SK-N-SH (cell line): ENCODE measurements at regions not wholly inside any gene's neighbourhood (a gene's known extent, or its start where the extent isn't known, plus 50 kb on each side); places are given as distances from the start of the nearest gene placed in this dataset.

ENCODE experiments used
- CTCF ChIA-PET: fragments of 300-600, 350-600 bp; formaldehyde crosslinking; extraction: SDS; loops from one replicate; lab custom pipeline; 2021; lab: Yijun Ruan, JAX
- POLR2A ChIA-PET: fragments of 350-600 bp; sonication (Branson Sonifier 250); formaldehyde crosslinking; extraction: SDS; loops from one replicate; lab custom pipeline; 2020; ENCODE audit warnings: antibody characterized with exemption, inconsistent platforms; lab: Yijun Ruan, JAX
- DNase-seq: peaks from one replicate; pipeline ENCODE4 v3.0.0; 2012
- H2AFZ ChIP-seq: fragments of 200-600 bp; sonication (generic); 2 replicates; pipeline ENCODE4 v1.8.1; 2016; ENCODE audit warnings: antibody characterized with exemption, mild to moderate bottlenecking, low read depth
- H3F3A ChIP-seq: fragments of 200-600 bp; sonication (generic); replicated peaks from 2 replicates; pipeline ENCODE3; 2016; ENCODE audit warnings: antibody characterized with exemption, mild to moderate bottlenecking; ENCODE audit not compliant: insufficient read depth
- H3K27ac ChIP-seq, 2 experiments: fragments of 200-500 bp in 1 of 2; fragments of 200-600 bp in 1 of 2; sonication (Bioruptor generic) in 1 of 2; sonication (generic), shearing (Covaris generic) in 1 of 2; 2 replicates each; pipeline versions ENCODE4 v1.5.1 to v1.6.1; 2014 to 2016; ENCODE audit warnings: low read depth in 2 of 2, inconsistent platforms in 1 of 2, low read length in 1 of 2, mild to moderate bottlenecking in 1 of 2, mixed read lengths in 1 of 2
- H3K27me3 ChIP-seq: fragments of 200-600 bp; sonication (generic), shearing (Covaris generic); 2 replicates; pipeline ENCODE4 v1.6.1; 2016; ENCODE audit warnings: mixed run types; ENCODE audit not compliant: insufficient read depth
- H3K36me3 ChIP-seq, 2 experiments: fragments of 200-500 bp in 1 of 2; fragments of 200-600 bp in 1 of 2; sonication (Bioruptor generic) in 1 of 2; sonication (generic) in 1 of 2; replicated peaks in 1 of 2; 2 replicates each; pipeline versions ENCODE3 to v1.5.1; 2014 to 2016; ENCODE audit warnings: low read length in 1 of 2, mild to moderate bottlenecking in 1 of 2; ENCODE audit not compliant: insufficient read depth in 2 of 2, control insufficient read depth in 1 of 2
- H3K4me1 ChIP-seq, 2 experiments: fragments of 200-500 bp in 1 of 2; fragments of 200-600 bp in 1 of 2; sonication (Bioruptor generic) in 1 of 2; sonication (generic), shearing (Covaris generic) in 1 of 2; 2 replicates each; pipeline versions ENCODE4 v1.5.1 to v1.6.1; 2014 to 2016; ENCODE audit warnings: low read depth in 1 of 2, low read length in 1 of 2, mixed run types in 1 of 2; ENCODE audit not compliant: insufficient read depth in 2 of 2, control insufficient read depth in 1 of 2
- H3K4me2 ChIP-seq: fragments of 200-600 bp; sonication (generic), shearing (Covaris generic); 2 replicates; pipeline ENCODE4 v1.6.1; 2017; ENCODE audit warnings: mixed run types
- H3K4me3 ChIP-seq, 2 experiments: fragments of 200-500 bp in 1 of 2; fragments of 200-600 bp in 1 of 2; sonication (Bioruptor generic) in 1 of 2; sonication (generic), shearing (Covaris generic) in 1 of 2; 2 replicates each; pipeline versions ENCODE4 v1.5.1 to v1.8.1; 2014 to 2016; ENCODE audit warnings: low read depth in 2 of 2, inconsistent platforms in 1 of 2, low read length in 1 of 2, mild to moderate bottlenecking in 1 of 2, mixed read lengths in 1 of 2, moderate library complexity in 1 of 2
- H3K79me2 ChIP-seq: fragments of 200-600 bp; sonication (generic); 2 replicates; pipeline ENCODE4 v1.8.1; 2017; ENCODE audit warnings: mild to moderate bottlenecking; ENCODE audit not compliant: insufficient read depth
- H3K9ac ChIP-seq: fragments of 200-600 bp; sonication (generic); 2 replicates; pipeline ENCODE4 v1.6.1; 2017; ENCODE audit warnings: mixed run types
- H3K9me2 ChIP-seq: fragments of 200-600 bp; sonication (generic); 2 replicates; pipeline ENCODE4 v1.6.1; 2017; ENCODE audit warnings: mixed run types
- H3K9me3 ChIP-seq: fragments of 200-600 bp; sonication (generic); 2 replicates; pipeline ENCODE4 v1.6.1; 2017; ENCODE audit warnings: mixed run types, mild to moderate bottlenecking, moderate library complexity
- H4K20me1 ChIP-seq: fragments of 200-600 bp; sonication (generic); 2 replicates; pipeline ENCODE4 v1.6.1; 2017; ENCODE audit warnings: mild to moderate bottlenecking, mixed run types; ENCODE audit not compliant: insufficient read depth
- CHD2 ChIP-seq: fragments of 150-350 bp; IDR thresholded peaks from 2 replicates; pipeline ENCODE4 v1.6.1; 2018; ENCODE audit warnings: low read length; ENCODE audit not compliant: partially characterized antibody
- EP300 ChIP-seq, 2 experiments: IDR thresholded peaks; 2 replicates each; pipeline versions ENCODE4 v1.4.0 to v1.6.1; 2012; ENCODE audit warnings: borderline replicate concordance in 1 of 2, low read depth in 1 of 2, low read length in 1 of 2
- FOXJ3 ChIP-seq: sonication (generic); formaldehyde crosslinking; IDR thresholded peaks from 2 replicates; pipeline ENCODE4 v1.5.1; 2020; ENCODE audit warnings: mild to moderate bottlenecking, missing genetic modification reagents
- GABPA ChIP-seq: IDR thresholded peaks from 2 replicates; pipeline ENCODE4 v1.4.0; 2012; ENCODE audit warnings: low read depth, mild to moderate bottlenecking
- GATA2 ChIP-seq: sonication (generic); formaldehyde crosslinking; IDR thresholded peaks from 2 replicates; pipeline ENCODE4 v1.5.0; 2020; ENCODE audit warnings: mild to moderate bottlenecking, missing genetic modification reagents
- IRF3 ChIP-seq: fragments of 150-350 bp; IDR thresholded peaks from 2 replicates; pipeline ENCODE4 v1.6.1; 2016; ENCODE audit warnings: mild to moderate bottlenecking, low read depth, low read length
- MEF2A ChIP-seq: IDR thresholded peaks from 2 replicates; pipeline ENCODE4 v1.4.0; 2012; ENCODE audit warnings: low read depth, borderline replicate concordance
- MXI1 ChIP-seq: IDR thresholded peaks from 2 replicates; pipeline ENCODE4 v1.6.1; 2012; ENCODE audit warnings: mild to moderate bottlenecking, low read depth, low read length, improper control_type of control experiment
- NRF1 ChIP-seq: IDR thresholded peaks from 2 replicates; pipeline ENCODE4 v1.6.1; 2012; ENCODE audit warnings: low read depth, mild to moderate bottlenecking, low read length
- RAD21 ChIP-seq: IDR thresholded peaks from 2 replicates; pipeline ENCODE4 v1.6.1; 2012; ENCODE audit warnings: mild to moderate bottlenecking, low read length
- SIN3A ChIP-seq: IDR thresholded peaks from 2 replicates; pipeline ENCODE4 v1.6.1; 2012; ENCODE audit warnings: low read depth, mild to moderate bottlenecking, low read length, moderate library complexity, borderline replicate concordance
- TAF1 ChIP-seq: IDR thresholded peaks from 2 replicates; pipeline ENCODE4 v1.6.1; 2012; ENCODE audit warnings: low read depth, mild to moderate bottlenecking, low read length, moderate library complexity, borderline replicate concordance
- TCF12 ChIP-seq: IDR thresholded peaks from 2 replicates; pipeline ENCODE4 v1.4.0; 2012
- WGBS: methylation state at CpG from one replicate; pipeline ENCODE4 v1.1.6; 2017; ENCODE audit warnings: low lambda C conversion rate; 5-methylcytosine and 5-hydroxymethylcytosine counted together
- TF ChIP-seq, protein P1 (sequence below): IDR thresholded peaks from 2 replicates; pipeline ENCODE4 v1.4.0; 2012; ENCODE audit warnings: low read depth, borderline replicate concordance
- TF ChIP-seq, protein P2 (sequence below): IDR thresholded peaks from 2 replicates; pipeline ENCODE4; 2012
- TF ChIP-seq, protein P3 (sequence below): fragments of 150-350 bp; IDR thresholded peaks from 2 replicates; pipeline ENCODE4 v1.6.1; 2017; ENCODE audit warnings: antibody characterized with exemption, low read length, low read depth, borderline replicate concordance

- no peaks in the 10 kb centered on the region for H3K79me2 ChIP-seq
- no peaks in the 10 kb centered on the region; the same call in 1 of the 2 replicates for H3K9me3 ChIP-seq
- H4K20me1 ChIP-seq, result no peaks in the 10 kb centered on the region
- H3K4me3 ChIP-seq, result no peak overlapping the region
- ChIA-PET POLR2A (no interaction called here), CTCF (interaction anchor here (0.8 to 2.5 kb wide), 3 partner anchors 26 to 846 kb away, joined by 3 to 8 read pairs (median 3); no protein-coding TSS in a partner anchor)
- no peaks in the 10 kb centered on the region for H3K36me3 ChIP-seq
- peak overlapping the region in 1 of 2 experiments; percentile 96; a peak in 2 of 4 replicates for H3K27ac ChIP-seq
- no peaks in the 10 kb centered on the region for H3F3A ChIP-seq
- TF ChIP-seq CHD2, result peak; percentile 4
- 0 out of 2 replicates have a peak, but pooled peaks have one; percentile 3 for TF ChIP-seq TCF12
- no peak for TF ChIP-seq MXI1
- TF ChIP-seq FOXJ3, result 0 out of 2 replicates have a peak, but pooled peaks have one; percentile 62
- TF ChIP-seq TAF1, result no peak
- peak; percentile 79 for TF ChIP-seq GATA2 (CRISPR knock-in tag)
- TF ChIP-seq EP300 (IDR thresholded peaks at IDR 0.05; ENCODE audit: borderline replicate concordance in 1 of 2, low read depth in 1 of 2, low read length in 1 of 2), result peak in 1 of 2 experiments; percentile 62; a peak in 2 of 4 replicates
- no peaks in the 10 kb centered on the region for H3K27me3 ChIP-seq
- H2AFZ ChIP-seq, result no peak overlapping the region
- peak; percentile 40 for DNase-seq
- no peaks in the 10 kb centered on the region for H3K9me2 ChIP-seq
- no peak overlapping the region for H3K9ac ChIP-seq
- no peak overlapping the region for H3K4me2 ChIP-seq
- peaks cover 0 to 17% of the 10 kb centered on the region in 2 experiments; a peak in 2 of 4 replicates for H3K4me1 ChIP-seq
Measured at GRCh38 chr10:83075815-83076355, 1063.4 kb upstream of the GHITM start.

- H3K4me1 ChIP-seq, result peaks cover 0 to 17% of the 10 kb centered on the region in 2 experiments; a peak in 2 of 4 replicates
- TF ChIP-seq, protein P1, sequence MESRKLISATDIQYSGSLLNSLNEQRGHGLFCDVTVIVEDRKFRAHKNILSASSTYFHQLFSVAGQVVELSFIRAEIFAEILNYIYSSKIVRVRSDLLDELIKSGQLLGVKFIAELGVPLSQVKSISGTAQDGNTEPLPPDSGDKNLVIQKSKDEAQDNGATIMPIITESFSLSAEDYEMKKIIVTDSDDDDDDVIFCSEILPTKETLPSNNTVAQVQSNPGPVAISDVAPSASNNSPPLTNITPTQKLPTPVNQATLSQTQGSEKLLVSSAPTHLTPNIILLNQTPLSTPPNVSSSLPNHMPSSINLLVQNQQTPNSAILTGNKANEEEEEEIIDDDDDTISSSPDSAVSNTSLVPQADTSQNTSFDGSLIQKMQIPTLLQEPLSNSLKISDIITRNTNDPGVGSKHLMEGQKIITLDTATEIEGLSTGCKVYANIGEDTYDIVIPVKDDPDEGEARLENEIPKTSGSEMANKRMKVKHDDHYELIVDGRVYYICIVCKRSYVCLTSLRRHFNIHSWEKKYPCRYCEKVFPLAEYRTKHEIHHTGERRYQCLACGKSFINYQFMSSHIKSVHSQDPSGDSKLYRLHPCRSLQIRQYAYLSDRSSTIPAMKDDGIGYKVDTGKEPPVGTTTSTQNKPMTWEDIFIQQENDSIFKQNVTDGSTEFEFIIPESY, result no peak
- 0 out of 2 replicates have a peak, but pooled peaks have one; percentile 4 for TF ChIP-seq TCF12
- WGBS, result 43% methylated on average over 3 of the region's 3 CpGs
- no peaks in the 10 kb centered on the region for H3K9me2 ChIP-seq
- H3F3A ChIP-seq, result no peaks in the 10 kb centered on the region
- no peaks in the 10 kb centered on the region for H3K36me3 ChIP-seq
- CTCF ChIA-PET, result interaction anchor here (2.5 kb wide), 1 partner anchor 795 kb away, joined by 8 read pairs; no protein-coding TSS in a partner anchor
- no peak overlapping the region for H2AFZ ChIP-seq
- DNase-seq, result no peak
- H3K27me3 ChIP-seq, result no peaks in the 10 kb centered on the region
- H3K4me2 ChIP-seq, result no peak overlapping the region
- H3K9ac ChIP-seq, result no peak overlapping the region
- POLR2A ChIA-PET, result no interaction called here
- H3K27ac ChIP-seq, result peak overlapping the region in 1 of 2 experiments; percentile 96; a peak in 2 of 4 replicates
- H3K4me3 ChIP-seq, result no peak overlapping the region
- H4K20me1 ChIP-seq, result no peaks in the 10 kb centered on the region
- H3K79me2 ChIP-seq, result no peaks in the 10 kb centered on the region
- H3K9me3 ChIP-seq, result no peaks in the 10 kb centered on the region; the same call in 1 of the 2 replicates
Measured at GRCh38 chr10:83076443-83076842, 1062.9 kb upstream of the GHITM start.

DNA sequence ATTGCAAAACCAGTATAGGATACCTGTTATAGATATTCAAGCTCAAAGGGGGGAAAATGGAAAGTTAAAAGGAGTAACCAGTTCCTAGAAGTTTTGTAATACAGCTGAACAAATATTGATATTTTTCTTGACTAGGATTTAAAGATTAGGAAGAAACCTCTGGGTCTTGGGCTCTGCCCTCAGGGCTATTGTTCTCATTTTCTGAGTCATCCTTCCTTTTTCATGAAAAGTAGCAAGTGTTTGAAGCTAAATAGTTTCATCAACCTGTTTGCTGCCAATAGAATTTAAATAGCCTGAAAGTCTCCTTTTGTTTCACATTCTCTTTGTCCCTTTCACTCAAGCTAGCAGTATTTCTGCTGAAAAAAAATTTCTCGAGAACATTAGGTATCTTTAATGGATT, 1061.1 kb upstream of the GHITM start:
- ChIA-PET CTCF (interaction anchor here (1.3 kb wide), 1 partner anchor 793 kb away, joined by 3 read pairs; no protein-coding TSS in a partner anchor), POLR2A (no interaction called here)
- Histone ChIP-seq H3K4me3 (no peak overlapping the region), H3K9me3 (no peaks in the 10 kb centered on the region), H3K27ac (no peak overlapping the region), H2AFZ (no peak overlapping the region), H3K4me2 (no peak overlapping the region), H3K36me3 (no peaks in the 10 kb centered on the region), H3K4me1 (peaks cover 0 to 17% of the 10 kb centered on the region in 2 experiments; a peak in 2 of 4 replicates), H3K9ac (no peak overlapping the region), H4K20me1 (no peaks in the 10 kb centered on the region), H3F3A (no peaks in the 10 kb centered on the region), H3K79me2 (no peaks in the 10 kb centered on the region), H3K9me2 (no peaks in the 10 kb centered on the region), H3K27me3 (no peaks in the 10 kb centered on the region)
- DNase-seq, result no peak
- WGBS, result 46% methylated on average over 1 of the region's 1 CpG
- TF ChIP-seq NRF1 (no peak), RAD21 (no peak), MXI1 (no peak), IRF3 (no peak), GABPA (no peak), SIN3A (no peak), MEF2A (no peak)
- TF ChIP-seq, protein P2, sequence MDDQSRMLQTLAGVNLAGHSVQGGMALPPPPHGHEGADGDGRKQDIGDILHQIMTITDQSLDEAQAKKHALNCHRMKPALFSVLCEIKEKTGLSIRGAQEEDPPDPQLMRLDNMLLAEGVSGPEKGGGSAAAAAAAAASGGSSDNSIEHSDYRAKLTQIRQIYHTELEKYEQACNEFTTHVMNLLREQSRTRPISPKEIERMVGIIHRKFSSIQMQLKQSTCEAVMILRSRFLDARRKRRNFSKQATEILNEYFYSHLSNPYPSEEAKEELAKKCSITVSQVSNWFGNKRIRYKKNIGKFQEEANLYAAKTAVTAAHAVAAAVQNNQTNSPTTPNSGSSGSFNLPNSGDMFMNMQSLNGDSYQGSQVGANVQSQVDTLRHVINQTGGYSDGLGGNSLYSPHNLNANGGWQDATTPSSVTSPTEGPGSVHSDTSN, result no peak
- TF ChIP-seq, protein P3, sequence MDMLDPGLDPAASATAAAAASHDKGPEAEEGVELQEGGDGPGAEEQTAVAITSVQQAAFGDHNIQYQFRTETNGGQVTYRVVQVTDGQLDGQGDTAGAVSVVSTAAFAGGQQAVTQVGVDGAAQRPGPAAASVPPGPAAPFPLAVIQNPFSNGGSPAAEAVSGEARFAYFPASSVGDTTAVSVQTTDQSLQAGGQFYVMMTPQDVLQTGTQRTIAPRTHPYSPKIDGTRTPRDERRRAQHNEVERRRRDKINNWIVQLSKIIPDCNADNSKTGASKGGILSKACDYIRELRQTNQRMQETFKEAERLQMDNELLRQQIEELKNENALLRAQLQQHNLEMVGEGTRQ, result no peak
